Ishikawa (cell line): ENCODE measurements at regions not wholly inside any gene's neighbourhood (a gene's known extent, or its start where the extent isn't known, plus 50 kb on each side); places are given as distances from the start of the nearest gene placed in this dataset.

Source experiments
- CEBPB ChIP-seq: IDR thresholded peaks from 2 replicates; pipeline ENCODE4 v1.6.1; 2012
- CREB1 ChIP-seq: IDR thresholded peaks from 2 replicates; pipeline ENCODE4 v1.6.1; 2012; ENCODE audit warnings: low read depth
- EGR1 ChIP-seq: IDR thresholded peaks from 2 replicates; pipeline ENCODE4 v1.6.1; 2012
- EP300 ChIP-seq: IDR thresholded peaks from 2 replicates; pipeline ENCODE4 v1.6.1; 2012; ENCODE audit warnings: borderline replicate concordance
- FOXM1 ChIP-seq: IDR thresholded peaks from 2 replicates; pipeline ENCODE4 v1.6.1; 2012; ENCODE audit warnings: low read depth, borderline replicate concordance
- NFIC ChIP-seq: IDR thresholded peaks from 2 replicates; pipeline ENCODE4 v1.6.1; 2012
- RAD21 ChIP-seq: IDR thresholded peaks from 2 replicates; pipeline ENCODE4 v1.6.1; 2012; ENCODE audit warnings: low read depth
- TAF1 ChIP-seq: IDR thresholded peaks from 2 replicates; pipeline ENCODE4 v1.6.1; 2012; ENCODE audit warnings: low read depth, mild to moderate bottlenecking
- TCF12 ChIP-seq: IDR thresholded peaks from 2 replicates; pipeline ENCODE4 v1.6.1; 2012; ENCODE audit warnings: low read depth
- TEAD4 ChIP-seq: IDR thresholded peaks from 2 replicates; pipeline ENCODE4 v1.6.1; 2012
- YY1 ChIP-seq: IDR thresholded peaks from 2 replicates; pipeline ENCODE4 v1.6.1; 2012; ENCODE audit warnings: low read depth
- ZBTB7A ChIP-seq: IDR thresholded peaks from 2 replicates; pipeline ENCODE4 v1.6.1; 2012; ENCODE audit warnings: low read depth
- TF ChIP-seq, protein P1 (sequence below): IDR thresholded peaks from 2 replicates; pipeline ENCODE4 v1.6.1; 2012; ENCODE audit warnings: low read depth, mild to moderate bottlenecking
- TF ChIP-seq, protein P2 (sequence below): IDR thresholded peaks from 2 replicates; pipeline ENCODE4 v1.6.1; 2012
- TF ChIP-seq, protein P3 (sequence below): IDR thresholded peaks from 2 replicates; pipeline ENCODE4 v1.6.1; 2012

DNA sequence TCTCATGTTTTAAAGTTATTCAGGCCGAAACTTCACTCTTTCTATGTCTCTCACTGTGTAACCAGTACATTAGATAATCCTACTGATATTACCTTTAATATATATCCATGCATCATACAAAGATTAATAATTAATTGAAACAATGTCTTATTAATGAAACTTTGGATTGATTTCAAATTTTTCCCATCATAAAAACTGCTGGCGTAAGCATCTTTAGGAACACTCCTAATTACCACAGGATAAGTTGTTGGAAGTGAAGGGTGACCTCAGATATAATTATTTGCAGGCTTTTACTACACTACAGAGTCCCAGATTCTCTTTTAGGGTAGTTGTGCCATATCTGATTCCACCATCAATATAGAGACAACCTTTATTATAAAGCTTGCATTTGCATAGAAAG lies 181.3 kb upstream of the SFRP2 start:
- TF ChIP-seq, protein P1, sequence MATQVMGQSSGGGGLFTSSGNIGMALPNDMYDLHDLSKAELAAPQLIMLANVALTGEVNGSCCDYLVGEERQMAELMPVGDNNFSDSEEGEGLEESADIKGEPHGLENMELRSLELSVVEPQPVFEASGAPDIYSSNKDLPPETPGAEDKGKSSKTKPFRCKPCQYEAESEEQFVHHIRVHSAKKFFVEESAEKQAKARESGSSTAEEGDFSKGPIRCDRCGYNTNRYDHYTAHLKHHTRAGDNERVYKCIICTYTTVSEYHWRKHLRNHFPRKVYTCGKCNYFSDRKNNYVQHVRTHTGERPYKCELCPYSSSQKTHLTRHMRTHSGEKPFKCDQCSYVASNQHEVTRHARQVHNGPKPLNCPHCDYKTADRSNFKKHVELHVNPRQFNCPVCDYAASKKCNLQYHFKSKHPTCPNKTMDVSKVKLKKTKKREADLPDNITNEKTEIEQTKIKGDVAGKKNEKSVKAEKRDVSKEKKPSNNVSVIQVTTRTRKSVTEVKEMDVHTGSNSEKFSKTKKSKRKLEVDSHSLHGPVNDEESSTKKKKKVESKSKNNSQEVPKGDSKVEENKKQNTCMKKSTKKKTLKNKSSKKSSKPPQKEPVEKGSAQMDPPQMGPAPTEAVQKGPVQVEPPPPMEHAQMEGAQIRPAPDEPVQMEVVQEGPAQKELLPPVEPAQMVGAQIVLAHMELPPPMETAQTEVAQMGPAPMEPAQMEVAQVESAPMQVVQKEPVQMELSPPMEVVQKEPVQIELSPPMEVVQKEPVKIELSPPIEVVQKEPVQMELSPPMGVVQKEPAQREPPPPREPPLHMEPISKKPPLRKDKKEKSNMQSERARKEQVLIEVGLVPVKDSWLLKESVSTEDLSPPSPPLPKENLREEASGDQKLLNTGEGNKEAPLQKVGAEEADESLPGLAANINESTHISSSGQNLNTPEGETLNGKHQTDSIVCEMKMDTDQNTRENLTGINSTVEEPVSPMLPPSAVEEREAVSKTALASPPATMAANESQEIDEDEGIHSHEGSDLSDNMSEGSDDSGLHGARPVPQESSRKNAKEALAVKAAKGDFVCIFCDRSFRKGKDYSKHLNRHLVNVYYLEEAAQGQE: no peak
- TF ChIP-seq CREB1 (no peak), TCF12 (no peak), NFIC (no peak), FOXM1 (no peak), TEAD4 (no peak), YY1 (no peak), ZBTB7A (no peak), CEBPB (no peak), RAD21 (no peak), EGR1 (no peak), TAF1 (no peak)
- TF ChIP-seq, protein P2, sequence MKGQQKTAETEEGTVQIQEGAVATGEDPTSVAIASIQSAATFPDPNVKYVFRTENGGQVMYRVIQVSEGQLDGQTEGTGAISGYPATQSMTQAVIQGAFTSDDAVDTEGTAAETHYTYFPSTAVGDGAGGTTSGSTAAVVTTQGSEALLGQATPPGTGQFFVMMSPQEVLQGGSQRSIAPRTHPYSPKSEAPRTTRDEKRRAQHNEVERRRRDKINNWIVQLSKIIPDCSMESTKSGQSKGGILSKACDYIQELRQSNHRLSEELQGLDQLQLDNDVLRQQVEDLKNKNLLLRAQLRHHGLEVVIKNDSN: no peak

DNA sequence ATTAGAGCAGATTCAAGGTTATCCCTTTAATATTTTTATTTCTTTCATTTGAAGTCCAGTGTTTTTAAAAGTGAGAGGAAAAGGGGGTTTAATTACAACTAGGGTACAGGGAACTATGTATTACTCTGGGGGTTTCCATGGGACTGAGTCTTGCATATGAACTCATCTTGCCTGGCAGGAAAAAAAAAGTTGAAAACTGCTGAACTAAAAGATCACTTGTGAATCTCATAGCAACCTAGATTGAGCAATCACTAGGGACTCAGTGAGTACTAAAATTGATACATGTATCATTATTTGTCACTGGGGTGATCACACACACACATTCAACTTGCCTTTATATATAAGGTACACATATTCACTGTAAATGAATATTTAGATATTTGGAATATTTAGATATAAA lies 180.7 kb upstream of the SFRP2 start:
- TF ChIP-seq YY1 (no peak), CREB1 (no peak), NFIC (no peak)
- TF ChIP-seq, protein P3, sequence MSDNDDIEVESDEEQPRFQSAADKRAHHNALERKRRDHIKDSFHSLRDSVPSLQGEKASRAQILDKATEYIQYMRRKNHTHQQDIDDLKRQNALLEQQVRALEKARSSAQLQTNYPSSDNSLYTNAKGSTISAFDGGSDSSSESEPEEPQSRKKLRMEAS: no peak

DNA sequence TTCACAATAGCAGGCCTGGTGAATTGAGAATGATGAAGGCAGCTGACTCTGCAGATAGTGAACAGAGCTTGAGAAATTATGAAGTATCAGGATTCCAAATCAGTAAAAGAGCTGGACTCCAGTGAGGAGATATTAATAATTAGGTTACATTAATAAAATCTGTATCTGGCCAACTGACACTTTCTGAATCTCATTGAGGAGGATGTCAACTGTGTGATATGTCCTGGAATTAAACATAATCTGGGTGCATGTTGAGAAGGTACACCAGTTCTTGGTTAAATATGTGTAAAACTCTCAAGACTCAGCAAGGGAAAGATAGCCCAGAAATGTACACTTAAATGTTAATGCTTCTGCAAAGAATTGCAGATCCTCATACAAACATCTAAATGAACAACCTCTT lies 177.8 kb upstream of the SFRP2 start:
- no peak for TF ChIP-seq RAD21
- no peak for TF ChIP-seq ZBTB7A
- no peak for TF ChIP-seq CREB1
- TF ChIP-seq, protein P3: no peak
- TF ChIP-seq, protein P1: no peak

DNA sequence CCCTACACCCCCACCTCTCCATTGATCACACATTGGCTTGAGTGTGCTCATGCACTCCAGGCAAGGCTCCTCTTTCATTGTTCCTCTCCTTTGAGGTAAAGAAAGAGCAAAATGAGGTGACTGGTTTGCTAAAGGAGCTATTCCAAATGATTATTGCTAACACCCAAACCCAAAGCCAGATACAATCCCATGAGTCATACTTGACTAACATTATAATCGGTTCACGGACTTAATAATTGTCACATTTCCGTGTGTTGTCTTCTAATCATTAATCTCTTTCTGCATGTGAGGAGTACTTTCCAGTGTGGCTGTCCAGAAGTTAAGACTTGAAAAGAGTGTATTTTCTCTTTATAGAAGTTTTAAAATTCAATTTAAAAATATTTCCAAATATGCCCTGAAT lies 174.3 kb upstream of the SFRP2 start:
- TF ChIP-seq, protein P2: no peak

DNA sequence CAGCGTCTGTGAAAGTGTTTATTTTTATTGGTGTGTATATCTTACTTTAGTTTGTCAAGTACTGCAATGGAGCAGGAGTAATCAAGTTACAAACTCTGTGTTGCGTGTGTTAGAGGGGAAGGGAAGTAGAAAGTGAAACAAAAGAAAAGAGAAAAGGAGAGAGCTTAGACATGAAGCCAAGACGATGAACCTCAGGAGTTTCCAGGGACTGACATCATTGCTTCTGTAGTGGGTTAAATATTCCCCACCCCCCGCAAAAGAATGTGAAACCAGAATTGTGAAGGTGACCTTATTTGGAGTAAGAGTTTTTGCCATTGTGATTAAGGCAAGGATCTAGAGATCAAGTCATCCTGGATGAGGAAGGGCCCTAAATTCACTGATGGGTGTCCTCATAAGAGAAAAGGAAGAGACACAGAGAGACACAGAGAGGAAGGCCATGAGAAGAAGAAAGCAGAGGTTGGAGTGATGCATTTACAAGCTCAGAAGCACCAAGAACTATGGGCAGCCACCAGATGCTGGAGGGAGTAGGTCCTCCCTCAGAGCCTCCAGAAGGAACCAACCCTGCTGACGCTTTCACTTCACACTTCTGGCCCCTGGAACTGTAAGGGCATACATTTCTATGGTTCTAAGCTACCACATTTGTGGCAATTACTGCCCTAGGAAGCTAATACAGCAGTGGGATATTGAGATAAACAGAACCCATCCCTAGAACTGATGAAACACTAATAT lies 173.6 kb upstream of the SFRP2 start:
- TF ChIP-seq, protein P1: no peak
- TF ChIP-seq EP300 (no peak), TCF12 (no peak), FOXM1 (no peak)

DNA sequence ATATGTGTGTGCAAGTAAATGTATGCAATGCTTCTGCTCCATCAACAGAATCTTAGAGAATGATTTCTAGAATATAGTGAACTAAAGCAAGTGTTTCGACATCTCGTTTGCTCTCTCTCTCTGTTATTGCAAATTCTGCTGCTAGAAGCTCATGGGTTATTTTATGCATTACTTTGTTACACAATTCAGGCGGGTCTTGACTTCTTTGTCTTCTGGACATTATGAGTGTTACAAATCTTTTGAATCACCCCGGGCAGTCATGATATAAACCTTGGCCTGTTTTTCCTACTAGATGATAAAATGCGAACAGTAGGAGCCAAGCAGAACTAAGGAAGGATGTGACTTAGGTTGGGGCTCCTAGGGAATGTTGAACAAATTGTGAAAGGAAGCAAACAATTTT lies 166.4 kb upstream of the SFRP2 start:
- no peak for TF ChIP-seq TEAD4
- TF ChIP-seq FOXM1: no peak
- TF ChIP-seq RAD21: no peak
- TF ChIP-seq CREB1: no peak
- TF ChIP-seq, protein P3: no peak
- TF ChIP-seq EGR1: no peak
- TF ChIP-seq YY1: no peak
- TF ChIP-seq EP300: no peak
- TF ChIP-seq, protein P1: no peak
